ENCODE measurements at regions not wholly inside any gene's neighbourhood (a gene's known extent, or its start where the extent isn't known, plus 50 kb on each side); places are given as distances from the start of the nearest gene placed in this dataset.

GRCh38 chr13:48163061-48163460 lies 68.2 kb upstream of the MED4 start:
- no peak for TF ChIP-seq ZNF426 (tag by site-specific recombination; IDR thresholded peaks at IDR 0.05)
- no peak for TF ChIP-seq ZNF585B (tag by site-specific recombination; IDR thresholded peaks at IDR 0.05)
- no peak for TF ChIP-seq ZNF138 (tag by site-specific recombination; IDR thresholded peaks at IDR 0.05; ENCODE audit: borderline replicate concordance)
- TF ChIP-seq, protein P1, sequence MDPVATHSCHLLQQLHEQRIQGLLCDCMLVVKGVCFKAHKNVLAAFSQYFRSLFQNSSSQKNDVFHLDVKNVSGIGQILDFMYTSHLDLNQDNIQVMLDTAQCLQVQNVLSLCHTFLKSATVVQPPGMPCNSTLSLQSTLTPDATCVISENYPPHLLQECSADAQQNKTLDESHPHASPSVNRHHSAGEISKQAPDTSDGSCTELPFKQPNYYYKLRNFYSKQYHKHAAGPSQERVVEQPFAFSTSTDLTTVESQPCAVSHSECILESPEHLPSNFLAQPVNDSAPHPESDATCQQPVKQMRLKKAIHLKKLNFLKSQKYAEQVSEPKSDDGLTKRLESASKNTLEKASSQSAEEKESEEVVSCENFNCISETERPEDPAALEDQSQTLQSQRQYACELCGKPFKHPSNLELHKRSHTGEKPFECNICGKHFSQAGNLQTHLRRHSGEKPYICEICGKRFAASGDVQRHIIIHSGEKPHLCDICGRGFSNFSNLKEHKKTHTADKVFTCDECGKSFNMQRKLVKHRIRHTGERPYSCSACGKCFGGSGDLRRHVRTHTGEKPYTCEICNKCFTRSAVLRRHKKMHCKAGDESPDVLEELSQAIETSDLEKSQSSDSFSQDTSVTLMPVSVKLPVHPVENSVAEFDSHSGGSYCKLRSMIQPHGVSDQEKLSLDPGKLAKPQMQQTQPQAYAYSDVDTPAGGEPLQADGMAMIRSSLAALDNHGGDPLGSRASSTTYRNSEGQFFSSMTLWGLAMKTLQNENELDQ (tag by site-specific recombination; IDR thresholded peaks at IDR 0.05; ENCODE audit: low read depth) = no peak
- ChIA-PET CTCF (no interaction called here), POLR2A (no interaction called here)
- Histone ChIP-seq H3K4me1 (ENCODE audit: control insufficient read depth, insufficient read depth, low read length) (no peaks in the 10 kb centered on the region), H3K9me3 (ENCODE audit: control insufficient read depth, insufficient read depth, low read depth, low read length) (no peaks in the 10 kb centered on the region), H3K36me3 (ENCODE audit: control insufficient read depth in 2 of 2, insufficient read depth in 1 of 2, low read length in 2 of 2) (no peaks in the 10 kb centered on the region), H3K4me3 (ENCODE audit: low read depth, low read length) (no peak overlapping the region), H3K27ac (ENCODE audit: extremely low read depth, low read depth, low read length) (no peak overlapping the region)

GRCh38 chr13:48162217-48162616 lies 67.3 kb upstream of the MED4 start:
- TF ChIP-seq, protein P2, sequence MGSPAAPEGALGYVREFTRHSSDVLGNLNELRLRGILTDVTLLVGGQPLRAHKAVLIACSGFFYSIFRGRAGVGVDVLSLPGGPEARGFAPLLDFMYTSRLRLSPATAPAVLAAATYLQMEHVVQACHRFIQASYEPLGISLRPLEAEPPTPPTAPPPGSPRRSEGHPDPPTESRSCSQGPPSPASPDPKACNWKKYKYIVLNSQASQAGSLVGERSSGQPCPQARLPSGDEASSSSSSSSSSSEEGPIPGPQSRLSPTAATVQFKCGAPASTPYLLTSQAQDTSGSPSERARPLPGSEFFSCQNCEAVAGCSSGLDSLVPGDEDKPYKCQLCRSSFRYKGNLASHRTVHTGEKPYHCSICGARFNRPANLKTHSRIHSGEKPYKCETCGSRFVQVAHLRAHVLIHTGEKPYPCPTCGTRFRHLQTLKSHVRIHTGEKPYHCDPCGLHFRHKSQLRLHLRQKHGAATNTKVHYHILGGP (tag by site-specific recombination; IDR thresholded peaks at IDR 0.05) = no peak
- no peak for TF ChIP-seq ZBTB17 (tag by site-specific recombination; IDR thresholded peaks at IDR 0.05)
- no peak for TF ChIP-seq ZNF350 (tag by site-specific recombination; IDR thresholded peaks at IDR 0.05)
- TF ChIP-seq ZNF19 (tag by site-specific recombination; IDR thresholded peaks at IDR 0.05; ENCODE audit: low read depth) = no peak
- no peak for TF ChIP-seq ZNF791 (tag by site-specific recombination; IDR thresholded peaks at IDR 0.05)
- no peak for TF ChIP-seq ZNF843 (tag by site-specific recombination; IDR thresholded peaks at IDR 0.05)
- no peak for TF ChIP-seq HOXD13 (CRISPR knock-in tag; IDR thresholded peaks at IDR 0.05; ENCODE audit: borderline replicate concordance)
- TF ChIP-seq ZNF707 (tag by site-specific recombination; IDR thresholded peaks at IDR 0.05) = no peak
- TF ChIP-seq SCRT1 (tag by site-specific recombination; IDR thresholded peaks at IDR 0.05; ENCODE audit: borderline replicate concordance) = no peak
- Histone ChIP-seq H3K9me3 (ENCODE audit: control insufficient read depth, insufficient read depth, low read depth, low read length) (no peaks in the 10 kb centered on the region), H3K4me1 (ENCODE audit: control insufficient read depth, insufficient read depth, low read length) (no peaks in the 10 kb centered on the region), H3K27ac (ENCODE audit: extremely low read depth, low read depth, low read length) (no peak overlapping the region), H3K36me3 (ENCODE audit: control insufficient read depth in 2 of 2, insufficient read depth in 1 of 2, low read length in 2 of 2) (no peaks in the 10 kb centered on the region), H3K4me3 (ENCODE audit: low read depth, low read length) (no peak overlapping the region)
- ChIA-PET POLR2A (no interaction called here), CTCF (no interaction called here)

GRCh38 chr13:48161530-48162179 lies 66.8 kb upstream of the MED4 start:
- H3K36me3 ChIP-seq (ENCODE audit: control insufficient read depth in 2 of 2, insufficient read depth in 1 of 2, low read length in 2 of 2) = no peaks in the 10 kb centered on the region
- CTCF ChIA-PET = no interaction called here
- POLR2A ChIA-PET = no interaction called here
- TF ChIP-seq, protein P3, sequence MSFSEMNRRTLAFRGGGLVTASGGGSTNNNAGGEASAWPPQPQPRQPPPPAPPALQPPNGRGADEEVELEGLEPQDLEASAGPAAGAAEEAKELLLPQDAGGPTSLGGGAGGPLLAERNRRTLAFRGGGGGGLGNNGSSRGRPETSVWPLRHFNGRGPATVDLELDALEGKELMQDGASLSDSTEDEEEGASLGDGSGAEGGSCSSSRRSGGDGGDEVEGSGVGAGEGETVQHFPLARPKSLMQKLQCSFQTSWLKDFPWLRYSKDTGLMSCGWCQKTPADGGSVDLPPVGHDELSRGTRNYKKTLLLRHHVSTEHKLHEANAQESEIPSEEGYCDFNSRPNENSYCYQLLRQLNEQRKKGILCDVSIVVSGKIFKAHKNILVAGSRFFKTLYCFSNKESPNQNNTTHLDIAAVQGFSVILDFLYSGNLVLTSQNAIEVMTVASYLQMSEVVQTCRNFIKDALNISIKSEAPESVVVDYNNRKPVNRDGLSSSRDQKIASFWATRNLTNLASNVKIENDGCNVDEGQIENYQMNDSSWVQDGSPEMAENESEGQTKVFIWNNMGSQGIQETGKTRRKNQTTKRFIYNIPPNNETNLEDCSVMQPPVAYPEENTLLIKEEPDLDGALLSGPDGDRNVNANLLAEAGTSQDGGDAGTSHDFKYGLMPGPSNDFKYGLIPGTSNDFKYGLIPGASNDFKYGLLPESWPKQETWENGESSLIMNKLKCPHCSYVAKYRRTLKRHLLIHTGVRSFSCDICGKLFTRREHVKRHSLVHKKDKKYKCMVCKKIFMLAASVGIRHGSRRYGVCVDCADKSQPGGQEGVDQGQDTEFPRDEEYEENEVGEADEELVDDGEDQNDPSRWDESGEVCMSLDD (tag by site-specific recombination; IDR thresholded peaks at IDR 0.05) = no peak
- TF ChIP-seq ZNF707 (tag by site-specific recombination; IDR thresholded peaks at IDR 0.05) = no peak
- TF ChIP-seq ZNF302 (tag by site-specific recombination; IDR thresholded peaks at IDR 0.05; ENCODE audit: low read depth) = no peak
- TF ChIP-seq HIC1 (tag by site-specific recombination; IDR thresholded peaks at IDR 0.05) = no peak
- no peak for TF ChIP-seq ZNF24 (tag by site-specific recombination; IDR thresholded peaks at IDR 0.05)
- no peak for TF ChIP-seq ZNF354C (tag by site-specific recombination; IDR thresholded peaks at IDR 0.05; ENCODE audit: borderline replicate concordance, low read depth)
- no peak for TF ChIP-seq GLI2 (tag by site-specific recombination; IDR thresholded peaks at IDR 0.05; ENCODE audit: borderline replicate concordance, low read depth)
- TF ChIP-seq, protein P4, sequence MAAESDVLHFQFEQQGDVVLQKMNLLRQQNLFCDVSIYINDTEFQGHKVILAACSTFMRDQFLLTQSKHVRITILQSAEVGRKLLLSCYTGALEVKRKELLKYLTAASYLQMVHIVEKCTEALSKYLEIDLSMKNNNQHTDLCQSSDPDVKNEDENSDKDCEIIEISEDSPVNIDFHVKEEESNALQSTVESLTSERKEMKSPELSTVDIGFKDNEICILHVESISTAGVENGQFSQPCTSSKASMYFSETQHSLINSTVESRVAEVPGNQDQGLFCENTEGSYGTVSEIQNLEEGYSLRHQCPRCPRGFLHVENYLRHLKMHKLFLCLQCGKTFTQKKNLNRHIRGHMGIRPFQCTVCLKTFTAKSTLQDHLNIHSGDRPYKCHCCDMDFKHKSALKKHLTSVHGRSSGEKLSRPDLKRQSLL (tag by site-specific recombination; IDR thresholded peaks at IDR 0.05) = no peak

More at GRCh38 chr13:48161530-48162179, 66.8 kb upstream of the MED4 start:
- H3K27ac ChIP-seq (ENCODE audit: extremely low read depth, low read depth, low read length) = no peak overlapping the region
- H3K9me3 ChIP-seq (ENCODE audit: control insufficient read depth, insufficient read depth, low read depth, low read length) = no peaks in the 10 kb centered on the region
- H3K4me3 ChIP-seq (ENCODE audit: low read depth, low read length) = no peak overlapping the region
- no peaks in the 10 kb centered on the region for H3K4me1 ChIP-seq (ENCODE audit: control insufficient read depth, insufficient read depth, low read length)

Data from HEK293 (cell line).